OCI-LY3 (cell line): ENCODE measurements at regions not wholly inside any gene's neighbourhood (a gene's known extent, or its start where the extent isn't known, plus 50 kb on each side); places are given as distances from the start of the nearest gene placed in this dataset.

ENCODE experiments used
- H2AFZ ChIP-seq: fragments of 200-600, 300-600 bp; shearing (Covaris generic); 2 replicates; pipeline ENCODE4 v1.6.0; 2014; ENCODE audit warnings: antibody characterized with exemption, low read depth, low read length
- H3K27ac ChIP-seq: fragments of 200-600, 300-600 bp; sonication (generic); 2 replicates; pipeline ENCODE4 v1.5.1; 2014; ENCODE audit warnings: mild to moderate bottlenecking, low read length, moderate library complexity, mixed read lengths
- H3K27me3 ChIP-seq: fragments of 200-600, 300-600 bp; sonication (generic); 2 replicates; pipeline ENCODE4 v1.6.1; 2014; ENCODE audit warnings: low read depth, low read length, mixed read lengths
- H3K36me3 ChIP-seq: fragments of 200-600, 300-600 bp; sonication (generic); replicated peaks from 2 replicates; pipeline ENCODE3; 2014; ENCODE audit warnings: low read depth, low read length, mixed read lengths
- H3K4me1 ChIP-seq: fragments of 300-600, 200-600 bp; sonication (generic); 2 replicates; pipeline ENCODE4 v1.6.1; 2014; ENCODE audit warnings: low read length, mixed read lengths
- H3K4me2 ChIP-seq: fragments of 200-600, 300-600 bp; sonication (generic); 2 replicates; pipeline ENCODE4 v1.6.1; 2014; ENCODE audit warnings: low read length, mixed read lengths
- H3K4me3 ChIP-seq: fragments of 300-600, 200-600 bp; sonication (generic); 2 replicates; pipeline ENCODE4 v1.5.1; 2014; ENCODE audit warnings: antibody characterized with exemption, mild to moderate bottlenecking, low read length, moderate library complexity
- H3K79me2 ChIP-seq: fragments of 300-600, 200-600 bp; shearing (Covaris generic); 2 replicates; pipeline ENCODE4 v1.6.1; 2014; ENCODE audit warnings: mild to moderate bottlenecking, low read length, mixed read lengths
- H3K9ac ChIP-seq: fragments of 300-600, 200-600 bp; shearing (Covaris generic); 2 replicates; pipeline ENCODE4 v1.6.0; 2014; ENCODE audit warnings: mild to moderate bottlenecking, low read length, moderate library complexity
- H3K9me3 ChIP-seq: fragments of 200-600, 300-600 bp; shearing (Covaris generic); 2 replicates; pipeline ENCODE4 v1.6.1; 2014; ENCODE audit warnings: low read length, mixed read lengths; ENCODE audit not compliant: insufficient read depth
- H4K20me1 ChIP-seq: fragments of 200-600, 300-600 bp; sonication (generic); 2 replicates; pipeline ENCODE4 v1.6.1; 2016; ENCODE audit warnings: low read length, mixed read lengths; ENCODE audit not compliant: insufficient read depth
- EZH2phosphoT487 ChIP-seq: fragments of 200-600 bp; shearing (Covaris generic); IDR thresholded peaks from 2 replicates; pipeline ENCODE4 v1.6.1; 2018; ENCODE audit warnings: antibody characterized with exemption, mixed run types, low read depth
- TF ChIP-seq, protein P1 (sequence below): fragments of 200-600, 300-600 bp; sonication (generic); IDR thresholded peaks from 2 replicates; pipeline ENCODE4 v1.5.1; 2014; ENCODE audit warnings: antibody characterized with exemption, low read length, low read depth

DNA sequence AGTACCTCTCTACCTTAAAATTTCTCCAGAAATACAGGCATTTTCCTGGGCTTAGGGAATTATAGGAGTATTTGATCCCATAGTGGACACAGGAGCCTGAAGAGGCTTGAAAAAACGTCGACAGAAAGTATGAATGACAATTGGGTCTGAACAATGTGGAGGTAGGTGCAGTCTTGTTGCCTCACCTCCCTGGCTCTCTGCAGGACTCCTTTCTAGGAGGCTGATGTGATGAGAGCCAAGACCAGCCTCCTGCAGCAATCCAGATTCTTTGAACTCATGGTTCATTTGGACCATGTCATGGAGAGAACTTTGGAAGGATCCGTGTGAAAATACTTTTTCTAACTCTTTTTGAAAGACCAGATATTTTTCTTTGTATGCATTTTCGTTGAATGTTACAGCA is 50.5 kb upstream of the MTF2 start:
- no peaks in the 10 kb centered on the region for H3K79me2 ChIP-seq
- H3K9ac ChIP-seq = no peak overlapping the region
- H3K27ac ChIP-seq = no peak overlapping the region
- no peaks in the 10 kb centered on the region for H3K27me3 ChIP-seq
- H3K36me3 ChIP-seq = no peaks in the 10 kb centered on the region
- no peak overlapping the region for H3K4me2 ChIP-seq
- no peaks in the 10 kb centered on the region; the same call in 1 of the 2 replicates for H3K9me3 ChIP-seq
- H4K20me1 ChIP-seq = no peaks in the 10 kb centered on the region
- H3K4me1 ChIP-seq = peaks cover 14% of the 10 kb centered on the region
- H3K4me3 ChIP-seq = no peak overlapping the region
- no peak overlapping the region for H2AFZ ChIP-seq
- TF ChIP-seq EZH2phosphoT487 = no peak
- TF ChIP-seq, protein P1, sequence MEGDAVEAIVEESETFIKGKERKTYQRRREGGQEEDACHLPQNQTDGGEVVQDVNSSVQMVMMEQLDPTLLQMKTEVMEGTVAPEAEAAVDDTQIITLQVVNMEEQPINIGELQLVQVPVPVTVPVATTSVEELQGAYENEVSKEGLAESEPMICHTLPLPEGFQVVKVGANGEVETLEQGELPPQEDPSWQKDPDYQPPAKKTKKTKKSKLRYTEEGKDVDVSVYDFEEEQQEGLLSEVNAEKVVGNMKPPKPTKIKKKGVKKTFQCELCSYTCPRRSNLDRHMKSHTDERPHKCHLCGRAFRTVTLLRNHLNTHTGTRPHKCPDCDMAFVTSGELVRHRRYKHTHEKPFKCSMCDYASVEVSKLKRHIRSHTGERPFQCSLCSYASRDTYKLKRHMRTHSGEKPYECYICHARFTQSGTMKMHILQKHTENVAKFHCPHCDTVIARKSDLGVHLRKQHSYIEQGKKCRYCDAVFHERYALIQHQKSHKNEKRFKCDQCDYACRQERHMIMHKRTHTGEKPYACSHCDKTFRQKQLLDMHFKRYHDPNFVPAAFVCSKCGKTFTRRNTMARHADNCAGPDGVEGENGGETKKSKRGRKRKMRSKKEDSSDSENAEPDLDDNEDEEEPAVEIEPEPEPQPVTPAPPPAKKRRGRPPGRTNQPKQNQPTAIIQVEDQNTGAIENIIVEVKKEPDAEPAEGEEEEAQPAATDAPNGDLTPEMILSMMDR = no peak
